Neuronal stem cell (in vitro differentiated cells): ENCODE measurements at regions not wholly inside any gene's neighbourhood (a gene's known extent, or its start where the extent isn't known, plus 50 kb on each side); places are given as distances from the start of the nearest gene placed in this dataset.
"Not testable (repeated sequence)": the region's sequence is repeated elsewhere in the genome, so short reads cannot be mapped to it uniquely, and the experiment has no call there.

Experiments
- DNase-seq: peaks from one replicate; pipeline ENCODE4 v3.0.0-alpha.2; 2013; ENCODE audit warnings: low spot score
- H2AFZ ChIP-seq: one replicate; pipeline ENCODE4 v1.6.1; 2013; ENCODE audit warnings: mild to moderate bottlenecking, low read length, inconsistent platforms
- H2AK5ac ChIP-seq: 2 replicates; pipeline ENCODE4 v1.6.1; 2013; ENCODE audit warnings: low read depth, mild to moderate bottlenecking, inconsistent platforms, low read length, moderate library complexity, mixed read lengths
- H2BK120ac ChIP-seq: 2 replicates; pipeline ENCODE4 v1.6.1; 2013; ENCODE audit warnings: low read depth, mild to moderate bottlenecking, inconsistent platforms, low read length, moderate library complexity, mixed read lengths
- H2BK12ac ChIP-seq: one replicate; pipeline ENCODE4 v1.6.1; 2013; ENCODE audit warnings: low read length, inconsistent platforms
- H2BK15ac ChIP-seq: 2 replicates; pipeline ENCODE4 v1.6.1; 2013; ENCODE audit warnings: mild to moderate bottlenecking, low read length, inconsistent platforms, mixed read lengths
- H2BK5ac ChIP-seq: one replicate; pipeline ENCODE4 v1.6.1; 2013; ENCODE audit warnings: inconsistent platforms, mild to moderate bottlenecking, low read length, moderate library complexity
- H3K14ac ChIP-seq: one replicate; pipeline ENCODE4 v1.6.1; 2013; ENCODE audit warnings: low read length, inconsistent platforms
- H3K18ac ChIP-seq: 2 replicates; pipeline ENCODE4 v1.6.1; 2013; ENCODE audit warnings: low read length, inconsistent platforms
- H3K23ac ChIP-seq: 2 replicates; pipeline ENCODE4 v1.6.1; 2013; ENCODE audit warnings: low read depth, mild to moderate bottlenecking, mixed read lengths, low read length, inconsistent platforms; ENCODE audit not compliant: poor library complexity
- H3K27ac ChIP-seq: replicated peaks from 3 replicates; pipeline ENCODE4 v1.5.1; 2013; ENCODE audit warnings: low read length, inconsistent platforms
- H3K27me3 ChIP-seq, 3 experiments: 2 replicates each; pipeline ENCODE4 v1.6.1; 2013; ENCODE audit warnings: low read length in 3 of 3, mild to moderate bottlenecking in 2 of 3, inconsistent platforms in 1 of 3, low read depth in 1 of 3, mixed read lengths in 1 of 3, moderate library complexity in 1 of 3; ENCODE audit not compliant: control insufficient read depth in 3 of 3, insufficient read depth in 3 of 3
- H3K36me3 ChIP-seq, 2 donors: replicated peaks in 1 of 2; 2 replicates each; pipeline ENCODE4 v1.6.1; 2013; ENCODE audit warnings: low read length in 2 of 2; ENCODE audit not compliant: control insufficient read depth in 2 of 2, insufficient read depth in 2 of 2
- H3K4ac ChIP-seq: 2 replicates; pipeline ENCODE4 v1.6.1; 2013; ENCODE audit warnings: inconsistent platforms, mild to moderate bottlenecking, low read length, moderate library complexity
- H3K4me1 ChIP-seq, 2 donors: 1 replicate in 1 of 2; 2 replicates in 1 of 2; pipeline ENCODE4 v1.6.1; 2013; ENCODE audit warnings: low read length in 2 of 2, low read depth in 1 of 2; ENCODE audit not compliant: control insufficient read depth in 2 of 2, insufficient read depth in 1 of 2
- H3K4me2 ChIP-seq: one replicate; pipeline ENCODE4 v1.6.1; 2013; ENCODE audit warnings: mild to moderate bottlenecking, low read length, inconsistent platforms; ENCODE audit not compliant: insufficient read depth, poor library complexity, severe bottlenecking
- H3K4me3 ChIP-seq, 2 donors: 2 replicates each; pipeline ENCODE4 v1.5.1; 2013; ENCODE audit warnings: low read length in 2 of 2, mild to moderate bottlenecking in 2 of 2, inconsistent platforms in 1 of 2, moderate library complexity in 1 of 2
- H3K79me1 ChIP-seq: one replicate; pipeline ENCODE4 v1.6.1; 2013; ENCODE audit warnings: low read depth, mild to moderate bottlenecking, inconsistent platforms, low read length, moderate library complexity
- H3K9ac ChIP-seq: one replicate; pipeline ENCODE4 v1.6.1; 2013; ENCODE audit warnings: mild to moderate bottlenecking, low read depth, low read length, inconsistent platforms; ENCODE audit not compliant: poor library complexity
- H3K9me3 ChIP-seq, 2 donors: replicated peaks in 1 of 2; 2 replicates each; pipeline versions ENCODE3 to v1.6.1; 2013; ENCODE audit warnings: low read length in 2 of 2, mild to moderate bottlenecking in 2 of 2, inconsistent platforms in 1 of 2, low read depth in 1 of 2, mixed read lengths in 1 of 2, moderate library complexity in 1 of 2; ENCODE audit not compliant: control insufficient read depth in 2 of 2, insufficient read depth in 1 of 2
- H4K8ac ChIP-seq: one replicate; pipeline ENCODE4 v1.6.1; 2013; ENCODE audit warnings: low read depth, mild to moderate bottlenecking, inconsistent platforms, low read length, moderate library complexity
- H4K91ac ChIP-seq: one replicate; pipeline ENCODE4 v1.6.1; 2013; ENCODE audit warnings: low read length, low read depth, mild to moderate bottlenecking, inconsistent platforms; ENCODE audit not compliant: poor library complexity
- WGBS, 2 donors: extraction: QIAGEN DNeasy Blood & Tissue Kit; methylation state at CpG; one replicate each; pipeline ENCODE4 v1.1.7; 2013; ENCODE audit warnings: missing lambda C conversion rate in 2 of 2, mixed read lengths in 1 of 2; ENCODE audit not compliant: insufficient read length in 2 of 2, insufficient replicate concordance in 1 of 2; ENCODE audit errors: extremely low coverage in 2 of 2; 5-methylcytosine and 5-hydroxymethylcytosine counted together

- Histone ChIP-seq H2AK5ac (no peak overlapping the region), H3K9ac (no peak overlapping the region), H3K4ac (no peak overlapping the region), H2BK5ac (no peak overlapping the region), H2BK120ac (no peak overlapping the region), H3K23ac (no peak overlapping the region), H4K91ac (no peak overlapping the region), H3K4me3 (no peak overlapping the region), H3K14ac (no peak overlapping the region), H3K36me3 (no peaks in the 10 kb centered on the region), H4K8ac (no peak overlapping the region), H3K27ac (no peak overlapping the region), H3K9me3 (no peaks in the 10 kb centered on the region), H2BK12ac (no peak overlapping the region), H2BK15ac (no peak overlapping the region), H3K4me1 (no peaks in the 10 kb centered on the region), H3K79me1 (no peaks in the 10 kb centered on the region), H2AFZ (no peak overlapping the region), H3K4me2 (no peak overlapping the region), H3K18ac (no peak overlapping the region), H3K27me3 (no peaks in the 10 kb centered on the region)
- no CpG with 5 or more reads among the region's 4 CpGs for WGBS, 2 donors
- DNase-seq: no peak
Observed at GRCh38 chr6:122184401-122184827, 215.0 kb upstream of the HSF2 start.

- no CpG with 5 or more reads among the region's 19 CpGs for WGBS, 2 donors
- H3K4me3 ChIP-seq, H3K36me3 ChIP-seq, H3K79me1 ChIP-seq, DNase-seq, H2BK5ac ChIP-seq, H3K27me3 ChIP-seq, H2BK15ac ChIP-seq, H3K9ac ChIP-seq, H3K27ac ChIP-seq, H2BK120ac ChIP-seq, H3K18ac ChIP-seq, H3K4me1 ChIP-seq, H3K23ac ChIP-seq, H2AK5ac ChIP-seq, H3K14ac ChIP-seq, H2AFZ ChIP-seq, H3K4me2 ChIP-seq, H3K4ac ChIP-seq, H2BK12ac ChIP-seq, H3K9me3 ChIP-seq, H4K91ac ChIP-seq, H4K8ac ChIP-seq: not testable (repeated sequence)
Observed at GRCh38 chr6:122185458-122185857, 214.0 kb upstream of the HSF2 start.

- no peak overlapping the region for H2BK120ac ChIP-seq
- no peak overlapping the region for H3K27ac ChIP-seq
- no peak overlapping the region for H2AFZ ChIP-seq
- no peak overlapping the region for H3K4me3 ChIP-seq
- no peaks in the 10 kb centered on the region for H3K27me3 ChIP-seq
- H2AK5ac ChIP-seq: no peak overlapping the region
- WGBS, 2 donors: no CpG with 5 or more reads among the region's 1 CpG
- no peak overlapping the region for H3K4me2 ChIP-seq
- H4K8ac ChIP-seq: no peak overlapping the region
- no peak overlapping the region for H3K18ac ChIP-seq
- no peak overlapping the region for H3K23ac ChIP-seq
- no peak overlapping the region for H2BK5ac ChIP-seq
- no peaks in the 10 kb centered on the region for H3K79me1 ChIP-seq
- H2BK12ac ChIP-seq: no peak overlapping the region
- no peak overlapping the region for H2BK15ac ChIP-seq
- H3K4ac ChIP-seq: no peak overlapping the region
- DNase-seq: no peak
- H3K9me3 ChIP-seq: no peaks in the 10 kb centered on the region
- H3K9ac ChIP-seq: no peak overlapping the region
- no peaks in the 10 kb centered on the region for H3K4me1 ChIP-seq
- no peak overlapping the region for H3K14ac ChIP-seq
- H4K91ac ChIP-seq: no peak overlapping the region
- H3K36me3 ChIP-seq: no peaks in the 10 kb centered on the region
Observed at GRCh38 chr6:122187186-122187585, 212.3 kb upstream of the HSF2 start.

GRCh38 chr6:122198922-122199321 lies 200.5 kb upstream of the HSF2 start:
- H2BK12ac ChIP-seq: no peak overlapping the region
- no peak overlapping the region for H2AFZ ChIP-seq
- no peak overlapping the region for H3K4me3 ChIP-seq
- no peak overlapping the region for H3K9ac ChIP-seq
- no peak for DNase-seq
- H2BK15ac ChIP-seq: no peak overlapping the region
- no peaks in the 10 kb centered on the region for H3K79me1 ChIP-seq
- H4K8ac ChIP-seq: no peak overlapping the region
- H2BK5ac ChIP-seq: no peak overlapping the region
- H3K27ac ChIP-seq: no peak overlapping the region
- no peaks in the 10 kb centered on the region for H3K36me3 ChIP-seq
- no peaks in the 10 kb centered on the region for H3K9me3 ChIP-seq
- no peak overlapping the region for H3K23ac ChIP-seq
- H3K4ac ChIP-seq: no peak overlapping the region
- H3K4me1 ChIP-seq: no peaks in the 10 kb centered on the region
- no peak overlapping the region for H3K18ac ChIP-seq
- no peak overlapping the region for H3K14ac ChIP-seq
- WGBS, 2 donors: no CpG with 5 or more reads among the region's 1 CpG
- no peak overlapping the region for H2AK5ac ChIP-seq
- no peaks in the 10 kb centered on the region for H3K27me3 ChIP-seq
- no peak overlapping the region for H4K91ac ChIP-seq
- no peak overlapping the region for H3K4me2 ChIP-seq
- no peak overlapping the region for H2BK120ac ChIP-seq
